ENCODE measurements at regions not wholly inside any gene's neighbourhood (a gene's known extent, or its start where the extent isn't known, plus 50 kb on each side); places are given as distances from the start of the nearest gene placed in this dataset.

- TF ChIP-seq TCF7L2 (IDR thresholded peaks at IDR 0.05; ENCODE audit: borderline replicate concordance, low read depth, low read length) = no peak
- no peak for TF ChIP-seq CTCF (tag by site-specific recombination; IDR thresholded peaks at IDR 0.05)
- no peak for TF ChIP-seq SALL2 (tag by site-specific recombination; IDR thresholded peaks at IDR 0.05; ENCODE audit: borderline replicate concordance)
- no peak for TF ChIP-seq ZNF175 (tag by site-specific recombination; IDR thresholded peaks at IDR 0.05)
- TF ChIP-seq ZNF596 (tag by site-specific recombination; IDR thresholded peaks at IDR 0.05) = no peak
Measured at GRCh38 chr2:45328264-45328870, 282.7 kb downstream of the SRBD1 start.
